GM18517 (cell line): ENCODE measurements at regions not wholly inside any gene's neighbourhood (a gene's known extent, or its start where the extent isn't known, plus 50 kb on each side); places are given as distances from the start of the nearest gene placed in this dataset.
"Not testable (repeated sequence)": the region's sequence is repeated elsewhere in the genome, so short reads cannot be mapped to it uniquely, and the experiment has no call there.

Source experiments
- ATAC-seq: cut with Tn5 transposase; IDR thresholded peaks from one replicate; pipeline ENCODE4 v1.9.1; 2021; ENCODE audit warnings: mild to moderate bottlenecking, moderate library complexity; ENCODE audit not compliant: unreplicated experiment

DNA sequence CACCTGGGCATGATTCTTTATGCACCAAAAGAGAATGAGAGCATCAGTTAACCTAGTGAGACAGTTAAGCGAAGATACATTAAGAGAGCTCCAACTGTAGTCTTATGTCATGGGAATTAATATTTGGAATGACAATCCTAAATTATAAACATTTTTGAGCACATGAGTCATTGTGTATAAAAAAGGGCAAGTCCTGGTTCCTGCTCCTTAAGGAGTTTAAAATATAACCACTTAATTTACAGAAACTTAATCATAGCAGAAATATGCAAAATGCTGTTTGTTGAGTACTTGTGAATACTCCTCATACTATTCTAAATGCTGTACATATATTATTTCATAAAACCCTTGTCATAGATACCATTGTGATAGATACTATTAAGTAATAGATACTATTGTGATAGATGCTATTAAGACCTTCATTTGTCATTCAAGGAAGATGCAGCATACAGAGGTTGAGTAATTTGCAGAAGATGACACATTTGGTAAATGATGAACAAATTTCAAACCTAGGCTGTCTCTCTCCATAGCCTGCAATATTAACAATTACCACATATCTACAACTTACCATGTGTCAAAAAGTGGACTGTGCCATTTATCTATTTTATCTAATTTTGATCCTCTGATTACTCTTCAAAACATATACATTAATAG, 301.0 kb downstream of the TBC1D4 start:
- ATAC-seq, result no peak

DNA sequence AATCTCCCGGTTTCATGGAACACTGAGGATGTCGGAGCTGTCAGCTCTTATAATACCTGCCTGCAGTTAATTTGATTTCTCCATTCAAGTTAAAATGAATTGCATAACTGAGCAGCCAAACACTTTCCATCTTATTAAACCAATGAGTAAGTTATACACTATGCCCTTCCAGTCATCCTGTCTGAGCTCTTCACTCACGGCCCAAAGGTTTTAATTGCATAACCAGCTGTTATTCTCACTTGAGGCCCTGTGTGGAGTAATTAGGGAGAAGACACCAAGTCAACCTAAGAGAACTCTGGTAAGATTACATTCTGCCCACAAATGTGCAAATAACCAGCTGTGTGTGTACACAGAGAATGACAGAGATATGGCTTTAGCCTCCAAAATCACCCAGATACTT, 303.5 kb downstream of the TBC1D4 start:
- no peak for ATAC-seq

DNA sequence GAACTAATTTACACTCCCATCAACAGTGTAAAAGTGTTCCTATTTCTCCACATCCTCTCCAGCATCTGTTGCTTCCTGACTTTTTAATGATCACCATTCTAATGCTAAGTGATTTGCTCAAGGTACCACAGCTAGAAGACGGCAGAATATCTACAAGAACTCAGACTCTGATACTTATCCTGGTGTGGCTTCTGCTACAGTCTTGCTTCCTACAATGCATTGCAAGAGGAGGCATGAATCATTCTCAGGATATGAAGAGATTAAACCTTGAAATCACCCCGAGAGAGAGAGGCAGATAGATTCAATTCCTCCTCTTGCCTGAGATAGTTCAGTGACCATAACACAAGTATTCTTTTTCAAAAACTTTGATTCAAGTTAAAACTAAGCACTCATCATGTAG, 306.4 kb downstream of the TBC1D4 start:
- ATAC-seq, result no peak

DNA sequence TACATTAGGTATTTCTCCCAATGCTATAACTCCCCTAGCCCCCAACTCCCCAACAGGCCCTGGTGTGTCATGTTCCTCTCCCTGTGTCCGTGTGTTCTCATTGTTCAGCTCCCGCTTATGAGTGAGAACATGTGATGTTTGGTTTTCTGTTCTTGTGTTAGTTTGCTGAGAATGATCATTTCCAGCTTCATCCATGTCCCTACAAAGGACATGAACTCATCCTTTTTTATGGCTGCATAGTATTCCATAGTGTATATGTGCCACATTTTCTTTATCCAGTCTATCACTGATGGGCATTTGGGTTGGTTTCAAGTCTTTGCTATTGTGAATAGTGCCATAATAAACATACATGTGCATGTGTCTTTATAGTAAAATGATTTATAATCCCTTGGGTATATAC, 306.9 kb downstream of the TBC1D4 start:
- ATAC-seq, result not testable (repeated sequence)

DNA sequence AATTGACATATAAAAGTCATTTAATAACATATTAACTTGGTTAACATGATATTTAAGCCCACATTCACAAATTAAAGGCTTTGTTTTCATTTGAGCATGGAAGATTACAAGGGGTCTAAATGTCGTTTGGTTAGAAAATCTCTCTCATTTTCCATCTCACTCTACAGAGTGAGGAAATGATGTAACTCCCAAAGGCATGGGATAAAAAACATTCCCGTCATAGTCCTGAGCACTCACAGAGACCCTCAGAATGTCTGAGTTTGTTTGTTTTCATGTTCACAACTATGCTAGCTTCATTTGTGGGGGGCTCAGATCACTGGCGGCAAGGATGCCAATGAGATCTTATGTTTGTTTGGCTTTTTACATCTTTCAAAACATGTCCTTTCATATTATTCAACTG, 307.5 kb downstream of the TBC1D4 start:
- ATAC-seq, result no peak

DNA sequence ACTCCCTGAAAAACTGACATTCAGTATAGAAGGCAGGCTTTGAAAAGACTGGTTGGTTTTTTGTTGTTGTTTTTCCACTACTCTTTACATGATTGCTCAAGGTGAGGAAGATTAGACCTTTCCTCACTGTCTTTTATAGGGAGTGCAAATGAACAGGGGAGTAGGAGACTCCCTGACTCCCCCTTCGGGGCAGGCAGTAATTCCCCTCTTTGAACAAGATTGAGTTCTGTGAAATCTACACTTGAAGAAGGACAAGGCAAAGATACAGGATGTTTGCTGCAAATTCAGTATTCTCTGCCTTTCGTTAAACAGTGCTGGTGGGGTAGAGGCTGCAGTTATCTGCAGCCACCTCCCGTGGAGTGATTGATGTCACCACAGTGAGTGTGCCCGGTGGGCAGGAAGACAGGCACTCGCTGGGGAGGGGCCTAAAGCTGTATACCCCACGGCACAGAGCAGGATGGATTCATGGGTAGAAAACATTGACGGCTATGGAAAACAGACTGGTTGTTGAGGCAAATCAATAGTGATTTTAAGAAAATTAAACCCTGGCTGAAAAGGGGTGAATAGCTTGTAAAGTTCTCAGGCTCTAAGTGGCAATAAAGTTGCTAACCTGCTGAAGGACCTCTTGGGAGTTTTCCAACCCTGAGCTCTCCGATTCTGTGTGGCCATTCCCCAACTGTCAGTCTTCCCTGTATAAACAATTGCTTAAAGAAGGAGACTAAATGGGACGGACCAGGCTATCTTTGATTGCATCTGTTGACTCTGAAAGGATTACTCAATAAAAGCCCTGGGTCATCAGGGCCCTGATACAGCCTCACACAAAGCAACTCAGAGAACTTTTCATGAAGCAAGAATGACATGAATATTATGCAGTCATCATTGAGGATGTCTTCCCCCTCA, 308.3 kb downstream of the TBC1D4 start:
- no peak for ATAC-seq

DNA sequence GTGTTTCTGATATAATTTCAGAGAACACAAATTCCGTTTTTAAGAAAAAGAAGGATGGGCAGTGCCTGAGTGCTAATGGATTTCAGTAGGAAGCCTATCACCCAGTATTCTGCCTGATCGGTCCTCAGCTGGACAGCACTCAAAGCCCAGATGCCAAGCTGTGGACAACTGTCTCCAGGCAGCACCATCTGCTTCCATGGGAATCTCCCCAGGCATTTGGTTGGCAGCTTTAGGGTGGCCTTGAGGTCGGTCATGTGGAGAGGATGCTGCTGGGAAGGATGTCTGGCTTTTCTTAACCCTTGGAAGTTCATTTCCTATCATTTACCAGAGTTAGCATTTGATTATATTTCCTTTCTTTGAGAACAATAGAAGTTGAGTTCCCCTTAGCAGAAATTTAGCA, 311.7 kb downstream of the TBC1D4 start:
- ATAC-seq, result no peak

DNA sequence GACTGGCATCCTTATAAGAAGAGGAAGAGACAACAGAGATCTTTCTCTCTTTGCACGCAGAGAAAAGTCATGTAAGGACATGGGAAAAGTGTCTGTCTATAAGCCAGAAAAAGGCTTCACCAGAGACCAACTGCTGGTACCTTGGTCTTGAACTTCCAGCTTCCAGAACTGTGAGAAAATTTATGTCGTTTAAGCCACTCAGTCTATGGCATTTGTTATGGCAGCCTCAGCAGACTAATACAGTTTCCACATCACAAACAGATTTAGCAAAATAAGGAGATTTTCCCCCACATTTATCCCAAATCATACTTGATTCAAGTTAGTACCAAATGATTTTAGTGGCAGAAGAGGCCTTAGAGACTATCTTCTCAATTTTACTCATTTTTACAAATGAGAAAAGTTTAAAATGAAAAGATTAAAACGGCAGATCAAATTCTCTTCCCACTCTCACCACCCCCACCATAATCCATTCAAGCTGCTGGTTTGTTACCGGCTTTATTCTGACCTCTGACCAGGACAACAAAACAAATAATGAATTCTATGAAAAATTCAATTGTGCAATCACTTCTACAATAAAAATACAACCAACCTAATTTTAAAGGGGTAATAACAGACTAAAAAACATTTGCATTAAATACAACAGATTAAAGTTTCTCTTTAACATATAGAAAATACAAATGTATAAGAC, 316.3 kb downstream of the TBC1D4 start:
- ATAC-seq, result no peak

DNA sequence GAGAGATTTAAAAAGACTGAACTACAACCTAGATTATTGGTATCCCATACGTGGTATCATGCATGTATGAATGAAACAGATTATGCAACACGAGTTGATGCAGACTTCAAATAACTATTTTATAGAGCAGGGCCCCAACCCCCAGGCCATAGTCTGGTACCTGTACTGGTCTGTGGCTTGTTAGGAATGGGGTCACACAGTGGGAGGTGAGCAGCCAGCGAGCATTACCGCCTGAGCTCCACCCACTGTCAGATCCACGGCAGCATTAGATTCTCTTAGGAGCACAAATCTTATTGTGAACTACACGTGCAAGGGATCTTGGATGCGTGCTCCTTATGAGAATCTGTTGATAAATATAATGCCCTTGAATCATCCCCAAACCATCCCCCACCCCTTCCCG, 320.2 kb downstream of the TBC1D4 start:
- ATAC-seq, result no peak

DNA sequence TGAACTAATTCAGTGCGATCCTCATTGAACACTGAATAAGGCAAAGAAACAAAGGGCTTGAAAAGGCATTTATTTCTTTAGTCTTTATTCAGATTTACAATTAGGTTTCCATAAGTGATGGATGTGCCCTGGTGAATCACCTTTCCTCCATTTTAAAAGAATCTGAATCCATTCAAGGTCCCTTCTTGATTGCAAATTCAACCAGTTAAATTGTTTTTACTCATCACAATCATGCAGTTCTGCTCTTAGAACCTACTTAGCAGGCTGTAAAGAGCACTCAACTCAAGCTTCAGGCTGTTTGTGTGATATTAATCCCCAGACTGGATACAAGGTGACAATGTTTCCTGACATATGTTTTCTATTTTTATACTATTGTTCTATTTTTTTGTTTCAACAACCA, 321.0 kb downstream of the TBC1D4 start:
- no peak for ATAC-seq

DNA sequence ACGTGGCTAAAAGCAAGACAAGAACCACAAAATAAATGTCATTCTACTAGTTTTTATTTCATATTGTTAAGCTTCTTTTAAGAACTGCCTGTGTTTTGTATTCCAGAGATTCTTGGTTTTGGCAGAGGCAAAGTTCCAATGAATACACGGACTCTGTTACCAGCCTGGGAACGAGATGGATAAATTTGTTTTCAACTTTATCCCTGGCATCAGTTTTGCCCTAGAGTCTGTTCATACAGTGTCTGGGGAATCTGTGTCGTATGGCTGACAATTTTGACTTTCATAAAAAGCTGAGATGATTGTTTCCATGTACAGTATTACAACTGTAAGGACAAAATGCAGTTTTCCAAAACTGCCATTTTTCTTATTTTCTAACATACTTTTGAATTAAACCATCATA, 327.6 kb downstream of the TBC1D4 start:
- no peak for ATAC-seq

DNA sequence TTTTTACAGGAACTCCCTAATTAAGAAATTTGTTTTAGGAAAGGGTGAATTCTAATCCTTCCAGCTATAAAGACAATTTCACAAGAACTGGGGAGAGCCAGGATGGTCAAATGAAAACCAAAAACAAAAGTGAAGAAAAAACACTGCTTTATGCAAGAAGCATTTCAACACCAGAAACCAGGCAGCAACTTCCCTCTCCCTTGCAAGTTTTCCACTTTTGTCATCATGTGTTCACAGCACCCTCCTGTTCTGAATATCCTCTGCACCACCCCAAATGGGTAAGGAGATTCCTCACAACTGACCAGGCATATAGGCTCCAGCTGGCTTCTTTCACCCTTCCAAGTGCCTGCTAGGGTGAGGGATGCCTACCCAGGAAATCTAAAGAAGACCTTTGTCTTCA, 328.1 kb downstream of the TBC1D4 start:
- ATAC-seq, result no peak

DNA sequence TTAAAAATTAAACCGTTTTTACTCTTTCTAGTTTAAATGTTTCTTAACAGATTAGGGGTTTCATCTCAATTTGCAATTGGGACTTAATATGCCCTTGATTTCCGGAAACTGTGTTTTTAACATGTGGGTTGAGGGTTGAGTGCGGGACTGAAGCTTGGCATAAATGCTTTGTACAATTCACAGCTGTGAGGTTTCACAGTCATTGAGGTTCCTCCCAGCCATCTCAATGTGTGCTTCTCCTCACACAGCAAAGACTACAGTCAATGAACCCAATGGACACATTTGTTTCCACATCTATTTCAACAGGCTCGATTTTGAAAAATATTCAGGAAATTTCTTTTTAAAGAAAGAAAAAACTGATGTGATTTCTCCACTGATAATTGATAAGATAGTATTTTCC, 328.6 kb downstream of the TBC1D4 start:
- ATAC-seq, result no peak

DNA sequence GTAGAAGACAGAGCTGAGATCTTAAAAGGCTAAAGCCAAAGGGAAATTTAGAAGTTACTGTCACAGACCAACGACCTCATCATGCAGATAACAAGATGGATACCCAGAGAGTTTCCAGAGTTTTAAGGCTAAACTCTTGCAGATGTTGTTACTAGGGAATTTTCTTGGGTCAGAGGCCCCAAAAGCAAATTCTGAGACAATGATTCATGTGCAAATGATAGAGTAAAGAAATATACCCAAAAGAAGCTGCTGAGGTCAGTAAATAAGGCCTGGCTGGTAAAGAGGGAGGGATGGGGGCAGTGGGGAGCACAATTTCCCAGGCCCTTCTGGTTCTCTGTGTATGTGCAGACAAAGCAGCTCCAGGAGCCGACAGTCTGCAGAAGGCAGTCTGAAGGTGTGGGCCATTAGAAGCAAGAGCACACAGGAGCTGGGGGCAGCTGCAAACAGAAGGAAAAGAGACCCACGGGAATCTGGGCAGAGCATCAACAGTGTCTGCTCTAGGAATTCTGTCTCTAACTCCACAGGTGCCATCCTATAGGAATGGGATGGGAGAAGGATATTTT, 330.8 kb downstream of the TBC1D4 start:
- ATAC-seq, result no peak

DNA sequence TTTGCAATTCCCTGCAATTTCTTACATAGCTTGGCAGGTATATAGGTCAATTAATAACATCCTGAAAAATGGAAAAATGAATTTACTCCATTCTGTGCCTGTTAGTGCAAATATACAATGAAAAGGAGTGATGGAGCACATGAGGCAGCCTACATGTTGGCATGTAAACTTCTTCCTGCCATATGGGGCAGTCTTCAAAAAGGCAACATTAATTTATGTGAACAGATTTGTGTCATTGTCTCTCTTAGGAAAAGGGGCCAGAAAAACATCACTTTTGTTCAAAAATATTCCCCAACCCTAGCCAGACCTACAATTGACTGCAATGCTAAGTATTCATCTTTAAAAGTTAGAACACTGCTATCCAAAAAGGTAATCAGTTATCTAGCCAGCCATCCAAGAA, 332.2 kb downstream of the TBC1D4 start:
- no peak for ATAC-seq

DNA sequence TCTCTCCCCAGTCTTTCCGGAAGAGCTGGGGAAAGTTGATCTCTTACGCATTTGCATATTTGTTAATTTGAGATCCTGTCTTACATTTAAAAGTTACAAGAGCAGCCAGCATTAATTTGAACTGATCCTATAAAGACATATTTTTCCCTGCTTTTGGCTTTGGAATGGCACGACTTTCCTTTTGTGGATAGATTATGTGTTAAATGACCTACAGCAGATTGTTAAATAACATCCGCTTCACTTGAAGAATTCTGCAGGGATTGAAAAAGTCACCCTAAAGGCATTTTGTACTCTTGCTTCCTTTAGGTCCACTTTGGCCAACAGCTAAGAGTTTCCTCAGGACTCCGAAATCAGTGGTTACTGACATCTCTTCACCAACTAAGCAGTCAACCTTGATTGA, 334.0 kb downstream of the TBC1D4 start:
- ATAC-seq, result no peak

DNA sequence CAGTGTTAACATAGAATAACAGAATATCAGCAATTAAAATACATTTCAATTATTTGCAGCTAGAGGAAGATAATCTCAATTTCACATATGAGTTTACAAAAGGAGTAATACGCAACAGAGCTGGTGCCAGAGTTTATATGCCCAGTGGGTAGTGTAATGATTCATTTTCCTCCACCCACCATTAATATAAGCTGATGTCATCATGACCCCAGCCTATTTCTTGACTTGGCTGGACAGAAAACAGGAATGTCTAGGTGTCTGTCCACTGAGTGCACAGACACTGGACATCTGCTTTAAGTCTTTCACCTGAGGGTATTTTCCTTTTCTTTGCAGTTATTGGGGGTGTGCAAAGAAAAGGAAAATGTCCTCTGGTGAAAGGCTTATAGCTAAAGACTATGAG, 335.5 kb downstream of the TBC1D4 start:
- ATAC-seq, result no peak

DNA sequence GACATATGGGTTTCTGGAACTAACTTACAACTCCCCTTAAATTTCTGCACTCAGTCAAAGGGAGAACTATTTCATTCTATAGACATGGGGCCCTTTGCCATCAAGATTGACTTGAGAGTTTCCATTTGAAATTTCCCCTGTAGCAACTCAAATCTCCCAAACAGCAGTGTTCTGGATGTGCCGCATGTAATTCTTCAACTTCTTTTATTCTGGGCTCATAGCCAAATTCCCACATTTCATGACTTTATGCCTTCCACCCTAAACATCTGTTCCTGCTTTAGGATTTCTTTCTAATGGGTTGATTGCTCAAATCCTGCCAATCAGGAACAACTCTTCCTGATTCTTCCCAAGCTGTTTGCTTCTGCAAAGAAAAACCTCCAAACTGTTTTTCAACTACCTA, 336.0 kb downstream of the TBC1D4 start:
- ATAC-seq, result no peak

DNA sequence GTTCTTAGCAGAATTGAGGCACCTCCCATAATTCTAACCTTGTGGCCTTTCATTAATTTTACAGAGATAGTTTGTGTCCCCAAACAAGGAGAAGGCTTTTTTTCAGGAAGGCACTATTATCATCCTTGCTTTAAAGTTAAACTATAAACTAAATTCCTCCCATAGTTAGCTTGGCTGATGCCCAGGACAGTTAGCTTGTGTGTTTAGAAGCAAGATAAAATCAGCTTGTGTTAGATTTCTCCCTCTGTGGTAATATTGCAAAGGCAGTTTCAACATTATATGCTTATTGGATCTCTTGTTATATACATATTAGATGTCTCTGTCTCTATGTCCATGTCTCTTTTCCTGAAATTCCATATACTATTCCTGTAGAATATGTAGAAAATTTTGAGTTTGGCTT, 342.7 kb downstream of the TBC1D4 start:
- no peak for ATAC-seq

DNA sequence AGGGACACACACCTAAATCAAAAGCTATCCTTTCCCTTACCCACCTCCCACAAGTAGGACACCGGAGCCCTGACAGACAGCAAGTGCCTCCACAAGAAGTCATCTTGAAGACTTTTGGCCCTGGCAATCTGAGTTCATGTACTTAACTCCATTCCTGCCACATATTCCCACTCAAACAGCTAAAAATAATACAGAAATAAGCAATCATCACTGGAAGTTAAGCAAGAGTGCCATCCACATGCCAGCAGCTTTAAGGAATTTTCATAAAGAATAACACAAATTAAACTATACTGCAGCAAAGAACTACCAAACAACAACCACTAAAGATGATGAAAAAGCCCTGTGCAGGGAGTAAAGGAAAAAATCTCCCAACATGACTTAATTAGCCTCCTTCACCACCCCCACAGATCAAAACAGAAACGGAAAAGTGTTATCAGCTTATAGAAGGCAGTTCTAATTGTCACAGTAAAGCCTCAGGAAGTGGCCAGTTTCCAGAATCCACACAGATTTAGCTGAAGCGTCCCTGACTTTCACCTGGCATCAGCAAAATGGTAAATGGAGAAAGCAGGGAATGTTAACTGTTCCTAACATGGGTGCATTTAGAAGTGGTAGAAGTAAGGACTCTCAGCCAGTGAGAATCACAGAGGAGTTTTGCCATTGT, 343.9 kb downstream of the TBC1D4 start:
- ATAC-seq, result no peak

DNA sequence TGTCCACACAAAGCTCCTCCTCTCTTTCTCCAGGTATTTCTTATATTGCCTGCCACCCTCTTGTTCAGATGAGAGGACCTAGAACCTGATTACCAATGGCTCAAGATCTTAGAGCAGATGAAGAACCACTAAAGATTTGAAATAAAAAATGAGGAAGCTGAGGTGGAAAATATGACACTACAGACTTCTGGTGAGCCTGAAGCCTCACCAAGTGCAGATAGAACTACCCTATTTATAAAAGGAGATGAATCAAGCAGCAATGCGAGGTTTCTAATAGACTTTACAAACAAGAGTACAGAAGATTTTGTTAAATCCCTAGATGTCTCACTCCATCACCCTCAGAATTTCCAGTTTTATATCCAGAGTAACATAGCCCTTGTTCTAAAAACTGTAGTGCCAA, 345.8 kb downstream of the TBC1D4 start:
- no peak for ATAC-seq
